ENCODE measurements at regions not wholly inside any gene's neighbourhood (a gene's known extent, or its start where the extent isn't known, plus 50 kb on each side); places are given as distances from the start of the nearest gene placed in this dataset.

GRCh38 chr14:48643241-48643640 is 942.9 kb downstream of the RPS29 start:
- Histone ChIP-seq H3K79me2 (ENCODE audit: control insufficient read depth, insufficient read depth, low read length, poor library complexity) (no peaks in the 10 kb centered on the region), H2BK5ac (ENCODE audit: low read depth, low read length, poor library complexity) (no peak overlapping the region), H4K91ac (ENCODE audit: low read depth, low read length) (no peak overlapping the region), H3K27ac (ENCODE audit: low read depth, low read length) (no peak overlapping the region), H3K14ac (ENCODE audit: low read length) (no peak overlapping the region), H3K27me3 (ENCODE audit: insufficient read depth, low read length) (no peaks in the 10 kb centered on the region), H3K18ac (ENCODE audit: low read length) (no peak overlapping the region), H3K79me1 (ENCODE audit: low read length) (no peaks in the 10 kb centered on the region), H3K36me3 (ENCODE audit: control insufficient read depth in 1 of 2, insufficient read depth in 2 of 2, low read length in 2 of 2) (no peaks in the 10 kb centered on the region), H3K9ac (ENCODE audit: low read length) (no peak overlapping the region), H3K4me1 (ENCODE audit: control insufficient read depth in 1 of 2, insufficient read depth in 2 of 2, low read length in 2 of 2) (no peaks in the 10 kb centered on the region), H4K8ac (ENCODE audit: low read depth, low read length) (no peak overlapping the region), H2AFZ (ENCODE audit: insufficient read depth, low read length, poor library complexity) (no peak overlapping the region), H3K4me3 (ENCODE audit: low read depth, low read length) (no peak overlapping the region), H4K12ac (ENCODE audit: low read depth, low read length) (no peak overlapping the region), H2BK120ac (ENCODE audit: insufficient read depth, low read length, poor library complexity) (no peak overlapping the region), H3K9me3 (ENCODE audit: insufficient read depth, low read depth, low read length) (no peaks in the 10 kb centered on the region), H2AK5ac (ENCODE audit: low read length) (no peak overlapping the region), H3K4me2 (ENCODE audit: low read length) (no peak overlapping the region), H2BK12ac (ENCODE audit: low read length) (no peak overlapping the region), H3K23ac (ENCODE audit: low read length) (no peak overlapping the region), H3K4ac (ENCODE audit: low read depth, low read length) (no peak overlapping the region)
- no peak for DNase-seq
- no CpG with 5 or more reads among the region's 1 CpG for WGBS (ENCODE audit: extremely low coverage, insufficient coverage, insufficient read length)

DNA sequence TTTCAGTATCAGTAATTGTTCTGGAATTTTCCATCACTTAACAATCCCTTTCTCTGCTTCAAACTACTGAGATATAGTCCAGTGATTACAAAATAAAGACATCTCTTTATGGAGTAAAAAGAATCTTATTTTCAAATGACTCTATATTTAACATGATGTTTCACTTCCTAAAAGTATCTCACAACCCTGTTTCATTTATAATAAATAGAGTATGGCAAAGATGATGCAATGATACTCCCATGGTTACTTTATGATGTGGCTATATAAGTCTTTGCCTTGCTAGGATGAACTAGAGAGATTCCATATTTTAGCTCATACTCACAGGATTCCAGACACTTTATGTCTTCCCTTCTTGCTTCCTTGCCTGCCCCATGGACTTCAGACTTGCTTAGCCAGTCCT is 953.5 kb upstream of the MDGA2 start:
- H2AK5ac ChIP-seq (ENCODE audit: low read length) = no peak overlapping the region
- no peak overlapping the region for H4K91ac ChIP-seq (ENCODE audit: low read depth, low read length)
- no peaks in the 10 kb centered on the region for H3K36me3 ChIP-seq (ENCODE audit: control insufficient read depth in 1 of 2, insufficient read depth in 2 of 2, low read length in 2 of 2)
- H3K79me2 ChIP-seq (ENCODE audit: control insufficient read depth, insufficient read depth, low read length, poor library complexity) = no peaks in the 10 kb centered on the region
- no peak overlapping the region for H2BK5ac ChIP-seq (ENCODE audit: low read depth, low read length, poor library complexity)
- H2BK12ac ChIP-seq (ENCODE audit: low read length) = no peak overlapping the region
- no peak overlapping the region for H3K4me3 ChIP-seq (ENCODE audit: low read depth, low read length)
- no peak overlapping the region for H3K27ac ChIP-seq (ENCODE audit: low read depth, low read length)
- H3K4me1 ChIP-seq (ENCODE audit: control insufficient read depth in 1 of 2, insufficient read depth in 2 of 2, low read length in 2 of 2) = no peaks in the 10 kb centered on the region
- H3K23ac ChIP-seq (ENCODE audit: low read length) = no peak overlapping the region
- no peak overlapping the region for H3K18ac ChIP-seq (ENCODE audit: low read length)
- H4K8ac ChIP-seq (ENCODE audit: low read depth, low read length) = no peak overlapping the region
- no peaks in the 10 kb centered on the region for H3K79me1 ChIP-seq (ENCODE audit: low read length)
- no peak overlapping the region for H3K4me2 ChIP-seq (ENCODE audit: low read length)
- no peak overlapping the region for H3K4ac ChIP-seq (ENCODE audit: low read depth, low read length)
- DNase-seq = no peak
- H4K12ac ChIP-seq (ENCODE audit: low read depth, low read length) = no peak overlapping the region
- H3K27me3 ChIP-seq (ENCODE audit: insufficient read depth, low read length) = no peaks in the 10 kb centered on the region
- H3K14ac ChIP-seq (ENCODE audit: low read length) = no peak overlapping the region
- H2BK120ac ChIP-seq (ENCODE audit: insufficient read depth, low read length, poor library complexity) = no peak overlapping the region
- no peak overlapping the region for H2AFZ ChIP-seq (ENCODE audit: insufficient read depth, low read length, poor library complexity)
- H3K9ac ChIP-seq (ENCODE audit: low read length) = no peak overlapping the region
- H3K9me3 ChIP-seq (ENCODE audit: insufficient read depth, low read depth, low read length) = no peaks in the 10 kb centered on the region

DNA sequence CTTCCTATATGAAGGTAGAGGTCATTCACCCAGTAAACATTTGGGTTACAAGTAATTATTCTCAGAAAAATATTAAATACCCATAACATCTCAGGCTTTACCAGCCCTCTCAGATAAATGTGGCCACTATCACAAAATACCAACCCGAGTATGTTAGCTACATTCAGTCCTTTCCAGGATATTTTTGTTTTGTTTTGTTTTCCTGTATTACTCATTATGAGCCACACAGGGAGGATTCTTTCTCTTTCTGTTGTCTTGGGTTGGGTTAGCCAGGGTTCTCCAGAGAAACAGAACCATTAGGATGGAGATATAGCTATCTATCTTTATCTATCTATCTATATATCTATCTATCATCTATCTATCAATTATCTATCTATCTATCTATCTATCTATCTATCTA is 947.6 kb upstream of the MDGA2 start:
- no peaks in the 10 kb centered on the region for H3K27me3 ChIP-seq (ENCODE audit: insufficient read depth, low read length)
- H3K9ac ChIP-seq (ENCODE audit: low read length) = no peak overlapping the region
- no peaks in the 10 kb centered on the region for H3K36me3 ChIP-seq (ENCODE audit: control insufficient read depth in 1 of 2, insufficient read depth in 2 of 2, low read length in 2 of 2)
- H3K9me3 ChIP-seq (ENCODE audit: insufficient read depth, low read depth, low read length) = no peaks in the 10 kb centered on the region
- no peak overlapping the region for H3K18ac ChIP-seq (ENCODE audit: low read length)
- no peak overlapping the region for H3K4me3 ChIP-seq (ENCODE audit: low read depth, low read length)
- no peaks in the 10 kb centered on the region for H3K79me1 ChIP-seq (ENCODE audit: low read length)
- no peak overlapping the region for H2AFZ ChIP-seq (ENCODE audit: insufficient read depth, low read length, poor library complexity)
- H3K79me2 ChIP-seq (ENCODE audit: control insufficient read depth, insufficient read depth, low read length, poor library complexity) = no peaks in the 10 kb centered on the region
- no peak overlapping the region for H2AK5ac ChIP-seq (ENCODE audit: low read length)
- H3K27ac ChIP-seq (ENCODE audit: low read depth, low read length) = no peak overlapping the region
- WGBS (ENCODE audit: extremely low coverage, insufficient coverage, insufficient read length) = no CpG with 5 or more reads among the region's 1 CpG
- no peak overlapping the region for H3K4ac ChIP-seq (ENCODE audit: low read depth, low read length)
- H4K91ac ChIP-seq (ENCODE audit: low read depth, low read length) = no peak overlapping the region
- no peak overlapping the region for H2BK5ac ChIP-seq (ENCODE audit: low read depth, low read length, poor library complexity)
- no peak overlapping the region for H2BK12ac ChIP-seq (ENCODE audit: low read length)
- H3K4me1 ChIP-seq (ENCODE audit: control insufficient read depth in 1 of 2, insufficient read depth in 2 of 2, low read length in 2 of 2) = no peaks in the 10 kb centered on the region
- no peak overlapping the region for H3K23ac ChIP-seq (ENCODE audit: low read length)
- no peak for DNase-seq
- no peak overlapping the region for H4K12ac ChIP-seq (ENCODE audit: low read depth, low read length)
- no peak overlapping the region for H3K4me2 ChIP-seq (ENCODE audit: low read length)
- H4K8ac ChIP-seq (ENCODE audit: low read depth, low read length) = no peak overlapping the region
- no peak overlapping the region for H3K14ac ChIP-seq (ENCODE audit: low read length)
- no peak overlapping the region for H2BK120ac ChIP-seq (ENCODE audit: insufficient read depth, low read length, poor library complexity)

- Histone ChIP-seq H2BK12ac (ENCODE audit: low read length) (no peak overlapping the region), H4K91ac (ENCODE audit: low read depth, low read length) (no peak overlapping the region), H3K9me3 (ENCODE audit: insufficient read depth, low read depth, low read length) (no peaks in the 10 kb centered on the region), H3K4ac (ENCODE audit: low read depth, low read length) (no peak overlapping the region), H3K27me3 (ENCODE audit: insufficient read depth, low read length) (no peaks in the 10 kb centered on the region), H3K79me2 (ENCODE audit: control insufficient read depth, insufficient read depth, low read length, poor library complexity) (no peaks in the 10 kb centered on the region), H4K12ac (ENCODE audit: low read depth, low read length) (no peak overlapping the region), H3K9ac (ENCODE audit: low read length) (no peak overlapping the region), H4K8ac (ENCODE audit: low read depth, low read length) (no peak overlapping the region), H2AK5ac (ENCODE audit: low read length) (no peak overlapping the region), H3K4me3 (ENCODE audit: low read depth, low read length) (no peak overlapping the region), H3K23ac (ENCODE audit: low read length) (no peak overlapping the region), H2BK120ac (ENCODE audit: insufficient read depth, low read length, poor library complexity) (no peak overlapping the region), H3K27ac (ENCODE audit: low read depth, low read length) (no peak overlapping the region), H3K36me3 (ENCODE audit: control insufficient read depth in 1 of 2, insufficient read depth in 2 of 2, low read length in 2 of 2) (no peaks in the 10 kb centered on the region), H2AFZ (ENCODE audit: insufficient read depth, low read length, poor library complexity) (no peak overlapping the region), H3K4me2 (ENCODE audit: low read length) (no peak overlapping the region), H3K18ac (ENCODE audit: low read length) (no peak overlapping the region), H3K79me1 (ENCODE audit: low read length) (no peaks in the 10 kb centered on the region), H3K14ac (ENCODE audit: low read length) (no peak overlapping the region), H3K4me1 (ENCODE audit: control insufficient read depth in 1 of 2, insufficient read depth in 2 of 2, low read length in 2 of 2) (no peaks in the 10 kb centered on the region), H2BK5ac (ENCODE audit: low read depth, low read length, poor library complexity) (no peak overlapping the region)
- WGBS (ENCODE audit: extremely low coverage, insufficient coverage, insufficient read length) = no CpG with 5 or more reads among the region's 1 CpG
- no peak for DNase-seq
Measured at GRCh38 chr14:48618057-48618456, 942.7 kb upstream of the MDGA2 start.

- H3K23ac ChIP-seq (ENCODE audit: low read length) = no peak overlapping the region
- WGBS (ENCODE audit: extremely low coverage, insufficient coverage, insufficient read length) = no CpG with 5 or more reads among the region's 6 CpGs
- H3K9me3 ChIP-seq (ENCODE audit: insufficient read depth, low read depth, low read length) = no peaks in the 10 kb centered on the region
- H2AFZ ChIP-seq (ENCODE audit: insufficient read depth, low read length, poor library complexity) = no peak overlapping the region
- H3K4me3 ChIP-seq (ENCODE audit: low read depth, low read length) = no peak overlapping the region
- H3K9ac ChIP-seq (ENCODE audit: low read length) = no peak overlapping the region
- no peak overlapping the region for H3K4me2 ChIP-seq (ENCODE audit: low read length)
- no peak overlapping the region for H3K27ac ChIP-seq (ENCODE audit: low read depth, low read length)
- H2BK120ac ChIP-seq (ENCODE audit: insufficient read depth, low read length, poor library complexity) = no peak overlapping the region
- H4K8ac ChIP-seq (ENCODE audit: low read depth, low read length) = no peak overlapping the region
- H3K14ac ChIP-seq (ENCODE audit: low read length) = no peak overlapping the region
- H3K4ac ChIP-seq (ENCODE audit: low read depth, low read length) = no peak overlapping the region
- H3K79me2 ChIP-seq (ENCODE audit: control insufficient read depth, insufficient read depth, low read length, poor library complexity) = no peaks in the 10 kb centered on the region
- H2BK5ac ChIP-seq (ENCODE audit: low read depth, low read length, poor library complexity) = no peak overlapping the region
- no peak overlapping the region for H4K12ac ChIP-seq (ENCODE audit: low read depth, low read length)
- no peak for DNase-seq
- no peaks in the 10 kb centered on the region for H3K79me1 ChIP-seq (ENCODE audit: low read length)
- H3K27me3 ChIP-seq (ENCODE audit: insufficient read depth, low read length) = no peaks in the 10 kb centered on the region
- H3K4me1 ChIP-seq (ENCODE audit: control insufficient read depth in 1 of 2, insufficient read depth in 2 of 2, low read length in 2 of 2) = no peaks in the 10 kb centered on the region
- H2AK5ac ChIP-seq (ENCODE audit: low read length) = no peak overlapping the region
- no peak overlapping the region for H4K91ac ChIP-seq (ENCODE audit: low read depth, low read length)
- no peak overlapping the region for H2BK12ac ChIP-seq (ENCODE audit: low read length)
- no peaks in the 10 kb centered on the region for H3K36me3 ChIP-seq (ENCODE audit: control insufficient read depth in 1 of 2, insufficient read depth in 2 of 2, low read length in 2 of 2)
- H3K18ac ChIP-seq (ENCODE audit: low read length) = no peak overlapping the region
Measured at GRCh38 chr14:48616931-48617330, 941.5 kb upstream of the MDGA2 start.
